Kidney epithelial cell (primary cell): ENCODE measurements at regions not wholly inside any gene's neighbourhood (a gene's known extent, or its start where the extent isn't known, plus 50 kb on each side); places are given as distances from the start of the nearest gene placed in this dataset.

Experiments
- DNase-seq: peaks from one replicate; pipeline ENCODE4 v3.0.0-alpha.2; 2010; ENCODE audit warnings: low read depth
- H3K27me3 ChIP-seq: 2 replicates; pipeline ENCODE4 v1.6.0; 2011; ENCODE audit warnings: low read length; ENCODE audit not compliant: control insufficient read depth, insufficient read depth
- H3K36me3 ChIP-seq: 2 replicates; pipeline ENCODE4 v1.5.1; 2011; ENCODE audit warnings: low read length; ENCODE audit not compliant: control insufficient read depth, insufficient read depth
- H3K4me3 ChIP-seq: 2 replicates; pipeline ENCODE4 v1.5.1; 2011; ENCODE audit warnings: low read depth, mild to moderate bottlenecking, control low read depth, low read length
- TF ChIP-seq, protein P1 (sequence below): IDR thresholded peaks from 2 replicates; pipeline ENCODE4 v1.5.1; 2011; ENCODE audit warnings: mild to moderate bottlenecking, moderate library complexity, low read length, control low read depth, inconsistent platforms; ENCODE audit not compliant: insufficient read depth, poor library complexity, severe bottlenecking

DNA sequence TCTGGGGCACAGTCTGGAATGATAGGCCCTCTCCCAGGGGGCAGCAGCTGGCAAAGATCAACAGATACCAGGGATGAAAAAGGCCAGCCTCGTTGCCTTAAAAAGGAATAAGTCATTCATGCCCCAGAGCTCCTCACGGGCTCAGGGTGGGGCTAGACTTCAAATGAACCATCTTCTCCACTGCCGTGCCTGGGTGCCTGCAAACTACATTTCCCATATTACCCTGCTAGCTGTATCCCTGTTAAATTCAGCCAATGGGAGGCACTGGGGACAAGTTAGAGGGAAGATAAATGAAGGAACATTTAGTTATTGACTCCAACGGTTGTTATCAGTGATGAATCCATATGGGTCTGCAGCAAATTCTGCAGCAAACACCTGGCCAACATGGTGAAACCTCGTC, 101.2 kb upstream of the CYYR1 start:
- TF ChIP-seq, protein P1, sequence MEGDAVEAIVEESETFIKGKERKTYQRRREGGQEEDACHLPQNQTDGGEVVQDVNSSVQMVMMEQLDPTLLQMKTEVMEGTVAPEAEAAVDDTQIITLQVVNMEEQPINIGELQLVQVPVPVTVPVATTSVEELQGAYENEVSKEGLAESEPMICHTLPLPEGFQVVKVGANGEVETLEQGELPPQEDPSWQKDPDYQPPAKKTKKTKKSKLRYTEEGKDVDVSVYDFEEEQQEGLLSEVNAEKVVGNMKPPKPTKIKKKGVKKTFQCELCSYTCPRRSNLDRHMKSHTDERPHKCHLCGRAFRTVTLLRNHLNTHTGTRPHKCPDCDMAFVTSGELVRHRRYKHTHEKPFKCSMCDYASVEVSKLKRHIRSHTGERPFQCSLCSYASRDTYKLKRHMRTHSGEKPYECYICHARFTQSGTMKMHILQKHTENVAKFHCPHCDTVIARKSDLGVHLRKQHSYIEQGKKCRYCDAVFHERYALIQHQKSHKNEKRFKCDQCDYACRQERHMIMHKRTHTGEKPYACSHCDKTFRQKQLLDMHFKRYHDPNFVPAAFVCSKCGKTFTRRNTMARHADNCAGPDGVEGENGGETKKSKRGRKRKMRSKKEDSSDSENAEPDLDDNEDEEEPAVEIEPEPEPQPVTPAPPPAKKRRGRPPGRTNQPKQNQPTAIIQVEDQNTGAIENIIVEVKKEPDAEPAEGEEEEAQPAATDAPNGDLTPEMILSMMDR: no peak
- Histone ChIP-seq H3K36me3 (no peaks in the 10 kb centered on the region), H3K4me3 (no peak overlapping the region), H3K27me3 (no peaks in the 10 kb centered on the region)
- no peak for DNase-seq

DNA sequence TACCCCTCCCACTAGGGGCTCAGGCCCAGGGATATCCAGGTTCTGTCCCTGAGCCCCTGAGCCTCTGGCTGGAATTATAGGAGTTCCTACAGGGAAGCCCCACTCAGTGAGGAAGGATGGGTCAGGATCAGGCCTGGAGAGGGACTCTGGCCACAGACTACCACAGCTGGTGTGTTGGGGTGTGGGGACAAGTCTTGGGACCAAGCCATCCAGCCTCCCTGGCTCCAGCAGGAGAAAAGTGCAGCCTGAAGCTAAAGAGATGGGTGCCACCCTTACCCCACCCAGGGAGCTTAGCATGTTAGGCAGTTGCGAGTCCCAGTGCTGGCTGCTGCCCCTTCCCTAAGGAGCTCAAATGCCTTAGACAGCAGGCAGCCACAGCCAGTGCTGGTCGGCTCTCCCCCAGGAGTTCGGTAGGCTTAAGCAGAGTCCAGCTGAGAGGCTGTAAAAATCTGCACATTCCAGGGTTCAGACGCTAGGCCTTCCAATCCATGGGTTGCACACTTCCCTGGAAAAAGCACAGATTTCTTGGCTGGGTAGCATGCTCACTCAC, 96.2 kb upstream of the CYYR1 start:
- Histone ChIP-seq H3K27me3 (no peaks in the 10 kb centered on the region), H3K36me3 (no peaks in the 10 kb centered on the region), H3K4me3 (no peak overlapping the region)
- TF ChIP-seq, protein P1: no peak
- no peak for DNase-seq

GRCh38 chr21:26659757-26660156, 86.7 kb upstream of the CYYR1 start:
- no peaks in the 10 kb centered on the region for H3K36me3 ChIP-seq
- no peak for DNase-seq

DNA sequence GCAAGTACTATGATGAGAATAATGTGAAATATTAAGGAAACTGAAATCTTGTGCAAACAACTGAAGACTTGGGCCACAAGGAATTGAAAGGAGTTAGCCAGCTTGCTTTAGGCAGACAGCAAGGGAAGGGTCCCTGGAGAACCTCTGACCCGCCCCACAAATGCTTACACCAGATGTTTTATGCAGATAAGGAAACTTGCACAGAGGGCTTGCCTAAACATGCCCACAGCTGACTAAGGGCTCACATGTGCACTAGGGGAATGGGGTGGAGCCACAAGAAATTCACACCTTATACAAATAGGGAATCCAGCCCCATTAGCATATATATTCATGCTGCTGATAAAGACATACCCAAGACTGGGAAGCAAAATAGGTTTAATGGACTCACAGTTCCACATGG, 86.1 kb upstream of the CYYR1 start:
- no peak overlapping the region for H3K4me3 ChIP-seq
- no peaks in the 10 kb centered on the region for H3K27me3 ChIP-seq
- DNase-seq: no peak
- H3K36me3 ChIP-seq: no peaks in the 10 kb centered on the region
- TF ChIP-seq, protein P1: no peak

More at GRCh38 chr21:26659757-26660156, 86.7 kb upstream of the CYYR1 start:
- Histone ChIP-seq H3K4me3 (no peak overlapping the region), H3K27me3 (no peaks in the 10 kb centered on the region)
- TF ChIP-seq, protein P1: no peak

- no peak for DNase-seq
Observed at GRCh38 chr21:26655460-26655859, 82.4 kb upstream of the CYYR1 start.

More at GRCh38 chr21:26655460-26655859, 82.4 kb upstream of the CYYR1 start:
- Histone ChIP-seq H3K36me3 (no peaks in the 10 kb centered on the region), H3K4me3 (no peak overlapping the region), H3K27me3 (no peaks in the 10 kb centered on the region)
- TF ChIP-seq, protein P1: no peak
